SKM-1 treated with dmso at 0.1 percent for 144 hours (cell line): ENCODE measurements at regions not wholly inside any gene's neighbourhood (a gene's known extent, or its start where the extent isn't known, plus 50 kb on each side); places are given as distances from the start of the nearest gene placed in this dataset.
"Not testable (repeated sequence)": the region's sequence is repeated elsewhere in the genome, so short reads cannot be mapped to it uniquely, and the experiment has no call there.

Experiments
- DNase-seq: peaks from one replicate; lab custom pipeline; 2025; ENCODE audit not compliant: unreplicated experiment; lab: John Stamatoyannopoulos, UW

GRCh38 chr9:25804856-25805255 lies 126.6 kb upstream of the TUSC1 start:
- DNase-seq: no peak

- not testable (repeated sequence) for DNase-seq
Observed at GRCh38 chr9:25801989-25802388, 123.7 kb upstream of the TUSC1 start.

DNA sequence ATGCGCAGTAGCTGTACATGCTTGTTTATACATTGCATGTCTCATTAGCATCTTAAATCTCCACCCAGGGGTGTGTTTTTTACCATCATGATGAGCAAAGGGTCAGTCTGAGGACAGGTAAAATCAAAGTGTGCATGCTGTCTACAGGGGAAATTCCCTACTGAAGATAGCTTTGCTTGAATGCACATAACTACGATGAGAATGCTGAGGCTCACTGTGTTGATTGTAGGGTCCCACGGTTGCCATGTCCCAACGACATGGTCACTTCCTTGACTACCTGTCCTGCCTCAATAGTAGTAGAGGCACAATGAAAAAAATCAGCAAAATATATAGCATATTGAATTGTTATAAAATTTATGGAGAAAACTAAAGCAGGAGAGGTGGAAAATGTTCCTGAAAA lies 95.6 kb upstream of the TUSC1 start:
- no peak for DNase-seq

GRCh38 chr9:25755951-25756350 lies 77.7 kb upstream of the TUSC1 start:
- DNase-seq: no peak

DNA sequence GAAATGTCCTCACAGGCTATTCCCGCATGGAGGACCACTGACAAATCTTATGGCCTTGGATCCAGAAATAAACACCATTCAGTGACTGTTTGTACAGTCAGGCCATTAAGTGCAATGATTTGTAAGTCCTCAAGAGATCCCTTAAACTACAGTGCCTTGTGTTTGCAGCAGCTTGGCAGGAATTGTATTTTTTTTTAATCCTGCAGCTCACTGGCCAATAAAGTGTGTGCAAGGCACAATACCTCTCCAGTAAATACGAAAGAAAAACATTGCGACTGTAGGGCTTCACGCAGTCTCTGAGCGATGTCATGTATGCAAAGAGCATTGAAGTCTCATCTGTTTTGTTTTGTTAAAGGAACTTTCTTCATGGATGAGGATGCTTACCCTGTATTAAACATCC lies 74.2 kb upstream of the TUSC1 start:
- DNase-seq: no peak

DNA sequence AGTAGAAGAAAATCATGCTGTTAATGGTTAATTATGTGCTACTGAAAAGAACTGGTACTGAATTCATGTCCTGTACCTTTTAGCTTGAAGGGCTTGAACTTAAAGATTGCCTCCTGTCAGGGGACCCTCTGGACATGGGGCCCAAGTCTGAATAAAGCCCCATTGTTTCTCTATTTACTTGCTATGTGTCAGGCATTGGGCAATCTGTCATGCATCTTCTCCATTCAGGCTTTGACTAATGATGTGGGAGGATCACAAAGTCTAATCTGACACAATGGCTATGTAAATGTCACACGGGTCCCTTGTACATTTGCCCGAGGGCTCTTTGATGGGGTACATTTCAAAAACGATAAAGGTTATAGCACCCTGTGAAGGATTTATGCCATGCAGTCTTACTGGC lies 64.0 kb upstream of the TUSC1 start:
- DNase-seq: no peak

- no peak for DNase-seq
Observed at GRCh38 chr9:25733336-25733982, 55.2 kb upstream of the TUSC1 start.

- DNase-seq: not testable (repeated sequence)
Observed at GRCh38 chr9:25731895-25732794, 53.9 kb upstream of the TUSC1 start.
